IMR-90 (cell line): ENCODE measurements at regions not wholly inside any gene's neighbourhood (a gene's known extent, or its start where the extent isn't known, plus 50 kb on each side); places are given as distances from the start of the nearest gene placed in this dataset.

Experiments used
- ATAC-seq: fragments of 200-7000 bp; cut with Tn5 transposase; 2 replicates; pipeline ENCODE4 v1.9.1; 2020; ENCODE audit warnings: low read depth, mild to moderate bottlenecking, moderate library complexity
- BruUV-seq: library from RNA; stranded (reverse); fragments of 400-500 nt; replicated peaks from 2 replicates; lab custom pipeline; 2021; lab: Mats Ljungman, UMichigan
- CTCF ChIA-PET: fragments of 300-600 bp; formaldehyde crosslinking; extraction: SDS; loops from one replicate; lab custom pipeline; 2021; ENCODE audit warnings: antibody characterized with exemption; lab: Yijun Ruan, JAX
- POLR2A ChIA-PET: fragments of 300-600 bp; sonication (Branson Sonifier 250); formaldehyde crosslinking; loops from one replicate; lab custom pipeline; 2022; ENCODE audit warnings: antibody characterized with exemption; ENCODE audit not compliant: unreplicated experiment; lab: Charles Lee
- DNase-seq: peaks from one replicate; pipeline ENCODE4 v3.0.0; 2013
- H2AFZ ChIP-seq: replicated peaks from 2 replicates; pipeline ENCODE3; 2013; ENCODE audit warnings: low read length, mild to moderate bottlenecking; ENCODE audit not compliant: poor library complexity
- H2AK5ac ChIP-seq: 2 replicates; pipeline ENCODE4 v1.6.1; 2013; ENCODE audit warnings: low read depth, low read length, inconsistent platforms
- H2AK9ac ChIP-seq: replicated peaks from 2 replicates; pipeline ENCODE3; 2013; ENCODE audit warnings: mild to moderate bottlenecking, low read depth, low read length, moderate library complexity; ENCODE audit not compliant: poor library complexity
- H2BK120ac ChIP-seq: 2 replicates; pipeline ENCODE4 v1.6.1; 2013; ENCODE audit warnings: low read depth, low read length, inconsistent platforms
- H2BK15ac ChIP-seq: 3 replicates; pipeline ENCODE4 v1.6.1; 2013; ENCODE audit warnings: low read depth, low read length, inconsistent platforms
- H2BK20ac ChIP-seq: 2 replicates; pipeline ENCODE4 v1.6.1; 2013; ENCODE audit warnings: low read depth, mild to moderate bottlenecking, inconsistent platforms, low read length, moderate library complexity
- H2BK5ac ChIP-seq: 2 replicates; pipeline ENCODE4 v1.6.1; 2013; ENCODE audit warnings: mild to moderate bottlenecking, low read depth, low read length, inconsistent platforms; ENCODE audit not compliant: poor library complexity, severe bottlenecking
- H3K14ac ChIP-seq: replicated peaks from 2 replicates; pipeline ENCODE4 v1.6.1; 2013; ENCODE audit warnings: low read depth, low read length, inconsistent platforms
- H3K18ac ChIP-seq: 2 replicates; pipeline ENCODE4 v1.6.1; 2013; ENCODE audit warnings: low read depth, low read length, control low read depth
- H3K23ac ChIP-seq: 2 replicates; pipeline ENCODE4 v1.6.1; 2013; ENCODE audit warnings: low read depth, low read length, inconsistent platforms
- H3K27ac ChIP-seq: 2 replicates; pipeline ENCODE4 v1.5.1; 2013; ENCODE audit warnings: mild to moderate bottlenecking, control low read depth, low read length; ENCODE audit not compliant: insufficient read depth
- H3K27me3 ChIP-seq: 2 replicates; pipeline ENCODE4 v1.6.1; 2013; ENCODE audit warnings: low read length; ENCODE audit not compliant: control insufficient read depth, insufficient read depth
- H3K36me3 ChIP-seq: 2 replicates; pipeline ENCODE4 v1.6.1; 2013; ENCODE audit warnings: low read length, mixed read lengths; ENCODE audit not compliant: control insufficient read depth, insufficient read depth
- H3K4ac ChIP-seq: 2 replicates; pipeline ENCODE4 v1.6.1; 2013; ENCODE audit warnings: low read depth, low read length, inconsistent platforms
- H3K4me1 ChIP-seq: 2 replicates; pipeline ENCODE4 v1.6.1; 2013; ENCODE audit warnings: low read length, mixed read lengths; ENCODE audit not compliant: control insufficient read depth, insufficient read depth
- H3K4me2 ChIP-seq: 2 replicates; pipeline ENCODE4 v1.6.1; 2013; ENCODE audit warnings: low read depth, mild to moderate bottlenecking, control low read depth, low read length, moderate library complexity
- H3K4me3 ChIP-seq: 2 replicates; pipeline ENCODE4 v1.5.1; 2013; ENCODE audit warnings: low read depth, mild to moderate bottlenecking, control low read depth, low read length, moderate library complexity; ENCODE audit not compliant: insufficient read depth
- H3K56ac ChIP-seq: 2 replicates; pipeline ENCODE4 v1.6.1; 2013; ENCODE audit warnings: low read length, inconsistent platforms; ENCODE audit not compliant: insufficient read depth; ENCODE audit errors: extremely low read depth
- H3K79me1 ChIP-seq, 2 experiments: 2 replicates each; pipeline ENCODE4 v1.6.1; 2013; ENCODE audit warnings: low read length in 2 of 2, inconsistent platforms in 1 of 2, low read depth in 1 of 2
- H3K9ac ChIP-seq: 2 replicates; pipeline ENCODE4 v1.6.1; 2013; ENCODE audit warnings: low read depth, low read length, control low read depth
- H3K9me1 ChIP-seq: 2 replicates; pipeline ENCODE4 v1.6.1; 2013; ENCODE audit warnings: low read length, inconsistent platforms; ENCODE audit not compliant: insufficient read depth
- H3K9me3 ChIP-seq: 2 replicates; pipeline ENCODE4 v1.6.1; 2013; ENCODE audit warnings: low read length; ENCODE audit not compliant: control insufficient read depth, insufficient read depth
- H4K20me1 ChIP-seq: 2 replicates; pipeline ENCODE4 v1.6.1; 2013; ENCODE audit warnings: low read length, inconsistent platforms; ENCODE audit not compliant: insufficient read depth
- H4K5ac ChIP-seq: 2 replicates; pipeline ENCODE4 v1.6.1; 2013; ENCODE audit warnings: mild to moderate bottlenecking, low read depth, low read length, control low read depth
- H4K8ac ChIP-seq, 2 experiments: 2 replicates each; pipeline ENCODE4 v1.6.1; 2013; ENCODE audit warnings: low read depth in 2 of 2, low read length in 2 of 2, control low read depth in 1 of 2, inconsistent platforms in 1 of 2
- H4K91ac ChIP-seq: 2 replicates; pipeline ENCODE4 v1.6.1; 2013; ENCODE audit warnings: low read depth, low read length, inconsistent platforms; ENCODE audit not compliant: insufficient read depth
- BHLHE40 ChIP-seq: fragments of 150-350 bp; IDR thresholded peaks from 2 replicates; pipeline ENCODE4 v1.6.1; 2016; ENCODE audit warnings: mild to moderate bottlenecking, low read depth, low read length
- CEBPB ChIP-seq: IDR thresholded peaks from 2 replicates; pipeline ENCODE4 v1.6.1; 2012; ENCODE audit warnings: low read depth, low read length, improper control_type of control experiment
- FOS ChIP-seq: fragments of 150-350 bp; IDR thresholded peaks from 2 replicates; pipeline ENCODE4 v1.6.1; 2016; ENCODE audit warnings: low read depth, low read length
- MAFK ChIP-seq: IDR thresholded peaks from 2 replicates; pipeline ENCODE4 v1.6.1; 2012; ENCODE audit warnings: low read depth, low read length, improper control_type of control experiment
- MXI1 ChIP-seq: IDR thresholded peaks from 2 replicates; pipeline ENCODE4 v1.6.1; 2012; ENCODE audit warnings: low read depth, mild to moderate bottlenecking, low read length, moderate library complexity, borderline replicate concordance
- POLR2A ChIP-seq: IDR thresholded peaks from 2 replicates; pipeline ENCODE4 v1.6.1; 2012; ENCODE audit warnings: mild to moderate bottlenecking, low read depth, low read length
- RAD21 ChIP-seq: IDR thresholded peaks from 2 replicates; pipeline ENCODE4 v1.6.1; 2012; ENCODE audit warnings: low read length, improper control_type of control experiment
- WGBS, 2 experiments: methylation state at CpG; one replicate each; pipeline versions ENCODE4 v1.1.5 to v1.1.7; 2013; ENCODE audit warnings: missing lambda C conversion rate in 2 of 2; ENCODE audit not compliant: insufficient read length in 1 of 2; ENCODE audit errors: extremely low coverage in 2 of 2; 5-methylcytosine and 5-hydroxymethylcytosine counted together
- dilution Hi-C: fragments of 300-500 bp; cut with HindIII; formaldehyde crosslinking; loops from one replicate; pipeline ENCODE4 v1.14.3; 2018; ENCODE audit warnings: low sequenced_read_pairs; ENCODE audit not compliant: unreplicated experiment
- in situ Hi-C: fragments of 300-500 bp; cut with MboI; formaldehyde crosslinking; loops from 3 replicates; pipeline ENCODE4 v1.14.3; 2019; ENCODE audit warnings: low sequenced_read_pairs, inconsistent platforms, mixed read lengths
- intact Hi-C: fragments of 100-400 bp; cut with micrococcal nuclease; formaldehyde crosslinking; loops from 2 replicates; pipeline ENCODE4 v1.10.0; 2022
- TF ChIP-seq, protein P1 (sequence below): conservative IDR thresholded peaks from 2 replicates; pipeline ENCODE4 v1.5.1; 2012; ENCODE audit warnings: mild to moderate bottlenecking, low read depth, low read length, improper control_type of control experiment
- TF ChIP-seq, protein P2 (sequence below): fragments of 150-350 bp; IDR thresholded peaks from 2 replicates; pipeline ENCODE4 v1.6.1; 2017; ENCODE audit warnings: mild to moderate bottlenecking, antibody characterized with exemption, low read length, low read depth
- TF ChIP-seq, protein P3 (sequence below): fragments of 150-350 bp; IDR thresholded peaks from 2 replicates; pipeline ENCODE4 v1.6.1; 2016; ENCODE audit warnings: low read depth, mild to moderate bottlenecking, low read length, moderate library complexity, borderline replicate concordance

- Histone ChIP-seq H3K14ac (no peak overlapping the region), H3K27ac (no peak overlapping the region), H2AK9ac (no peak overlapping the region), H3K23ac (no peak overlapping the region), H3K4ac (no peak overlapping the region), H3K4me1 (no peaks in the 10 kb centered on the region), H2BK20ac (peak overlapping the region; percentile 20; the same call in 1 of the 2 replicates), H4K5ac (no peak overlapping the region), H3K4me2 (no peak overlapping the region; the same call in 1 of the 2 replicates), H2BK15ac (no peak overlapping the region), H3K36me3 (no peaks in the 10 kb centered on the region), H4K20me1 (no peaks in the 10 kb centered on the region), H3K56ac (no peak overlapping the region), H2BK5ac (no peak overlapping the region), H3K9ac (no peak overlapping the region), H3K9me1 (no peaks in the 10 kb centered on the region), H2BK120ac (peak overlapping the region; percentile 20; the same call in 1 of the 2 replicates), H3K27me3 (no peaks in the 10 kb centered on the region), H2AFZ (no peak overlapping the region), H4K8ac (no peak overlapping the region), H3K4me3 (no peak overlapping the region), H3K9me3 (no peaks in the 10 kb centered on the region), H3K79me1 (no peaks in the 10 kb centered on the region), H4K91ac (no peak overlapping the region), H3K18ac (peak overlapping the region; percentile 1; the same call in 1 of the 2 replicates), H2AK5ac (no peak overlapping the region)
- no peak for ATAC-seq
- peak; percentile 56 for DNase-seq
- 80% methylated on average over 1 of the region's 5 CpGs; no CpG with 5 or more reads in 1 of the 2 experiments for WGBS, 2 experiments
- TF ChIP-seq MXI1: no peak
- no peak for TF ChIP-seq POLR2A
- TF ChIP-seq CEBPB: no peak
- TF ChIP-seq, protein P1, sequence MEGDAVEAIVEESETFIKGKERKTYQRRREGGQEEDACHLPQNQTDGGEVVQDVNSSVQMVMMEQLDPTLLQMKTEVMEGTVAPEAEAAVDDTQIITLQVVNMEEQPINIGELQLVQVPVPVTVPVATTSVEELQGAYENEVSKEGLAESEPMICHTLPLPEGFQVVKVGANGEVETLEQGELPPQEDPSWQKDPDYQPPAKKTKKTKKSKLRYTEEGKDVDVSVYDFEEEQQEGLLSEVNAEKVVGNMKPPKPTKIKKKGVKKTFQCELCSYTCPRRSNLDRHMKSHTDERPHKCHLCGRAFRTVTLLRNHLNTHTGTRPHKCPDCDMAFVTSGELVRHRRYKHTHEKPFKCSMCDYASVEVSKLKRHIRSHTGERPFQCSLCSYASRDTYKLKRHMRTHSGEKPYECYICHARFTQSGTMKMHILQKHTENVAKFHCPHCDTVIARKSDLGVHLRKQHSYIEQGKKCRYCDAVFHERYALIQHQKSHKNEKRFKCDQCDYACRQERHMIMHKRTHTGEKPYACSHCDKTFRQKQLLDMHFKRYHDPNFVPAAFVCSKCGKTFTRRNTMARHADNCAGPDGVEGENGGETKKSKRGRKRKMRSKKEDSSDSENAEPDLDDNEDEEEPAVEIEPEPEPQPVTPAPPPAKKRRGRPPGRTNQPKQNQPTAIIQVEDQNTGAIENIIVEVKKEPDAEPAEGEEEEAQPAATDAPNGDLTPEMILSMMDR: no peak
- TF ChIP-seq, protein P2, sequence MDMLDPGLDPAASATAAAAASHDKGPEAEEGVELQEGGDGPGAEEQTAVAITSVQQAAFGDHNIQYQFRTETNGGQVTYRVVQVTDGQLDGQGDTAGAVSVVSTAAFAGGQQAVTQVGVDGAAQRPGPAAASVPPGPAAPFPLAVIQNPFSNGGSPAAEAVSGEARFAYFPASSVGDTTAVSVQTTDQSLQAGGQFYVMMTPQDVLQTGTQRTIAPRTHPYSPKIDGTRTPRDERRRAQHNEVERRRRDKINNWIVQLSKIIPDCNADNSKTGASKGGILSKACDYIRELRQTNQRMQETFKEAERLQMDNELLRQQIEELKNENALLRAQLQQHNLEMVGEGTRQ: no peak
- no peak for TF ChIP-seq MAFK
- TF ChIP-seq BHLHE40: no peak
- TF ChIP-seq RAD21: no peak
- TF ChIP-seq FOS: no peak
- TF ChIP-seq, protein P3, sequence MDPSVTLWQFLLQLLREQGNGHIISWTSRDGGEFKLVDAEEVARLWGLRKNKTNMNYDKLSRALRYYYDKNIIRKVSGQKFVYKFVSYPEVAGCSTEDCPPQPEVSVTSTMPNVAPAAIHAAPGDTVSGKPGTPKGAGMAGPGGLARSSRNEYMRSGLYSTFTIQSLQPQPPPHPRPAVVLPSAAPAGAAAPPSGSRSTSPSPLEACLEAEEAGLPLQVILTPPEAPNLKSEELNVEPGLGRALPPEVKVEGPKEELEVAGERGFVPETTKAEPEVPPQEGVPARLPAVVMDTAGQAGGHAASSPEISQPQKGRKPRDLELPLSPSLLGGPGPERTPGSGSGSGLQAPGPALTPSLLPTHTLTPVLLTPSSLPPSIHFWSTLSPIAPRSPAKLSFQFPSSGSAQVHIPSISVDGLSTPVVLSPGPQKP: no peak
- POLR2A ChIA-PET: no interaction called here
- intact Hi-C loops: no loop called here
- CTCF ChIA-PET: no interaction called here
- in situ Hi-C loops: no loop called here
- dilution Hi-C loops: no loop called here
- BruUV-seq: no TSS peak
These were observed 259.0 kb upstream of the ERBB4 start for GRCh38 chr2:212797484-212798205.
